ENCODE measurements at regions not wholly inside any gene's neighbourhood (a gene's known extent, or its start where the extent isn't known, plus 50 kb on each side); places are given as distances from the start of the nearest gene placed in this dataset.

DNA sequence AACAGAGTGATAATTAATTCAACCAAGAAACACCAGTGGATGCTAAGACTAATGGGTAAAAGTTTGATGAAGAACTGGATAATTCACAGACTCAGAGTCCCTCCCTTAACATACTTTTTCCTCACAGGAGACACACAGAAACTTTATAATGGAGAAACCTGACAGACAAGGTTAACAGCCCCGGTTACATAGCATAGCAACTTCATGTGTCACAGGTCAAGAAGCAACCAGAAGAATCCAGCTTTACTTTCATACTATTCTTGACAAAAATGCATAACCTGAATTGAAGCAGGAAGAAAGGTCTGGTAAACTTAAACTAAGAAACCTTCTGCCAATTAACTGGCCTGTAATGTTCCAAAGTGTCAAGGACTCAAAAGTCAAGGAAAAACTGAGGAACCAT, 375.9 kb downstream of the RNF144B start:
- DNase-seq (ENCODE audit: low read depth): no peak

DNA sequence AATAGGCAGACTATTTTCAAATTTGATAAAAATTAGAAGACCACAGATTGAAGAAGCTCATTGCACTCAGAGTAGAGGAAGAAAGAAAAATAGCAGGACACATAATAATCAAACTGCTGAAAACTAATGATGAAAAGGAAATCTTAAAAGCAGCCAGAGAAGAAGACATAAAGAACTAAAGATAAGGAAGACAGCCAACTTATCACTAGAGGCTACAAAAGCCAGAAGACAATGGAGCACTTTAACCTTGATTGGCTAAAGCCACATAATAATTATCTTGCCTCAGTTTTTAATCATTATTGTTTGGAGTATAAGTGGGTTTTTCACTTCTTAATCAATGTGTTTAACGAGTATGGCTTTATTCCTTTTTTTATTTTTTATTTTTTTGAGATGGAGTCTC, 397.6 kb downstream of the RNF144B start:
- no peak for DNase-seq (ENCODE audit: low read depth)

DNA sequence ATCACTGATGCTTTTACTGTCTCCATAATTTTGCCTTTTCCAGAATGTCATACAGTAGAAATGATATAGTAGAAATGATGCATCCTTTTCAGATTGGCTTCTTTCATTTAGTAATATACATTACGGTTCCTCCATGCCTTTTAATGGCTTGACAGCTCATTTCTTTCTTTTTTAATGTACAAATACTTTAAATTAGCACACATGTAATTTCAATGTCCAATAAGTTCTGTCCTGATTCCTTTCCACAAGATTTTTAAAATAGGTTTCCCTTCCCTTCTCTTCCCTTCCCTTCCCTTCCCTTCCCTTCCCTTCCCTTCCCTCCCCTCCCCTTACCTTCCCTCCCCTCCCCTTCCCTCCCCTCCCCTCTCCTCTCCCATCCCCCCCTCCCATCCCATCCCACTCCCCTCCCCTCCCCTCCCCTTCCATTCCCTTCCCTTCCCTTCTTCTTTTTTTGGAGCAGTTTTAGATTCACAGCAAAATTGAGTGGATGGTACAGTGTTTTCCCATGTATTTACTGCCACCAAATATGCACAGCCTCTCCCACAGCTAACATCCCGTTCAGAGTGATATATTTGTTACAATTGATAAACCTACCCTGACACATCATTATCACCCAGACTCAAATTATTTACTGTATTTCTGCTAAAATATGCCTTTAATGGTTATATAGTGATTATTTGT, 398.8 kb downstream of the RNF144B start:
- DNase-seq (ENCODE audit: low read depth): no peak

DNA sequence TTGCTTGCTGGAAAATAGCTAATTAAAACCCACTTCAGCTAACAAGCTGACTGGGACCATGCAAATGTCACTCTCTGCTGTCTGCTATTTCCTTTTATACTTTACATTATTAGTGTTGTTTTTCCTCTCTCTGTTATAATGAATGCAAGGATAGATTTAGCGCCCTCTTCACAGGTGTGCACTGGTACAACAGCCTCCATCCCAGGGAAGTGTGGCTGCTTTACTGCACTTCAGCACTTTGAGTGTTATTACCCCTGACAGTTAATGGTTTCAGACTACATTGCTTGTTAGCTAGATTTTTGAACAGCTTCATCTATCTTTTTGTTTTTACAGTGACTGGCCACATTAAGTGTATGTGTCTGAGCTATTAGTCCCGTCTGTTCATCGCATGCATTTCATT, 405.7 kb downstream of the RNF144B start:
- DNase-seq (ENCODE audit: low read depth): no peak

DNA sequence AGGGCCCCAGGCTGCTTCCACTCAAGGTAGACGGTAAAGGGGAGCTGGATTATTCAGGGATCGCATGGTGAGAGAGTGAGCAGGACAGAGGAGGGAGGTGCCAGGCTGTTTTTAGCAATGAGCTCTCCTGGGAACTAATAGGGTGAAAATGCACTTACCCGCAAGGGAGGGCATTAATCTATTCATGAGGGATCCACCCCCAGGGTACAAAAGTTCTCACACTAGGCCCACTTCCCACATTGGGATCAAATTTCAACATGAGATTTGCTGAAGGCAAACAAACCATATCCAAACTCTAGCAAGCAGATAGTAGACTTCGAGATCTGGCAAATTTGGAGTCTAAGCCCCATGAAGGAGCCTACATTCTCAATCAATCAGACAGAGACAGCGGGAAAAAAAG, 408.6 kb downstream of the RNF144B start:
- DNase-seq (ENCODE audit: low read depth): no peak

DNA sequence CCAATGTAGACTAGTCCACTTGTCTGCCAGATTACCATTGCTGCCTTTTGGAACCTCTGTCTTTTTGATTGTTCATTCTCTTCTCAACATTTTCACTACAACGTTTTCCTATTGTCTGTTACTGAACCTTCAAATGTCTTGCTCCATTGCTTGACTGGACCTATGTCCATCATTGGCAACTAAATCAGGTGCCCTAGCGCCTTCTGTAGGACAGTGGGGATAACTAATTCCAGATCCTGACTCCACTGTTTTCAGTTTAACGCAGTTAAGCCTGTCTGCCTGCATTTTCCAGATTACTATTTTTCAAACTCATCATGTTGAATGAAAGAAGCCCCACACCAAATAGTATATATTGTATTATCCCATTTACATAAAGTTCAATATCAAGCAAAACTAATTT, 433.6 kb downstream of the RNF144B start:
- DNase-seq (ENCODE audit: low read depth): no peak

DNA sequence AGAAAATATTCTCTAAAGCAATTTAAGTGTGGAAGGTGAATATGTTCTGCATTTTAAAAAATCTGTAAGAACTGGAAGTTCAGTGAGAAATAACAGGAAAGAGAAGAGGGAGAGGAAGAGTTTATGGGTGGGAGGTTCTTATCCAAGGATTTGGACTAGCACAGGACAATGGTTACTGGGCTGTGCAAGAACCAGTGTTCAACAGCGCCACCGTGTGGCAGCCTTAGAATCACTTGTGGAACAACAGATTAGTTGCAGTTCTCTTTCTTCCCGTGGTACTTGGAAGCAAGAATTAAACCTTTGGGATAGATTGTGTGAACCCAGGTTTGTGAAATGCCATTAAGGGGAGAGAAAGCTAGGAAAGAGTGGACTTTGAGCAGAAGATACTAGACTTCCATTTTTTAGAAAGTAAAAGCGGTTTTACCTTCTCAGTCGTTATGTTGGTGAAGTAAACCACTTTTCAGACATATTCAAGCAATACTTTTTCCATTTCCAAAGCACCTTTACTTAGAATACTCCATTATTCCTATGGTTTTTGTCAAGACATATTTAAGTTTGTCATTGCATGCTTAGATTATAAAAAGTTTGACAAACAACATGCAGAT, 436.7 kb downstream of the RNF144B start:
- peak; percentile 4 for DNase-seq (ENCODE audit: low read depth)

DNA sequence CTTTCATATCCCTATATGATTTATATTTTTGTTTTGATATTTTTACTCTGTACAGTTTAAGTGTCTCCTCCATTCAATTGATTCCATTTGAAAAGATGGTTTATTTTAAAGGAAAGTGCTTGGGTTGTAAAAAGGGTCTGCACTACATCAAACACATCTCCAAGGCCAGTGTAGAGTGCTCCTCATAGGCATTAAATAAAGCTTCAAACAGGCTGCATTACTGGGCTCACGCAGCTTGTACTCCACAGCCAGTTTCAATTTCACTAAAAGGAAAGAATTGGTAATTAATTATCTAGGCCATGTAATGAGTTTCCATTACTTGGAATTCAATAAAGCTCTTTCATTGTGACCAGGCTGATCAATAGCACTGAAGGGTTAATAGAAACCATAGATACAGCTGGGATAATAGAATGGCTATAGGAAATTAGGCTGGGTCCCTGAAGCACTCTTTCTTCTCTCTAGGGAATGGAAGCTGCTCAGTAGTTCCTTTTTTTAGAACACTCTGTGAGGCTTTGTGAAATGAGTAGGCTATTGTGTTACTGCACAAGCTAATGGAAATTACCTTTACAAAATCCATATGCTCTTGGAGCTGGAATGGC, 442.2 kb downstream of the RNF144B start:
- DNase-seq (ENCODE audit: low read depth): no peak

DNA sequence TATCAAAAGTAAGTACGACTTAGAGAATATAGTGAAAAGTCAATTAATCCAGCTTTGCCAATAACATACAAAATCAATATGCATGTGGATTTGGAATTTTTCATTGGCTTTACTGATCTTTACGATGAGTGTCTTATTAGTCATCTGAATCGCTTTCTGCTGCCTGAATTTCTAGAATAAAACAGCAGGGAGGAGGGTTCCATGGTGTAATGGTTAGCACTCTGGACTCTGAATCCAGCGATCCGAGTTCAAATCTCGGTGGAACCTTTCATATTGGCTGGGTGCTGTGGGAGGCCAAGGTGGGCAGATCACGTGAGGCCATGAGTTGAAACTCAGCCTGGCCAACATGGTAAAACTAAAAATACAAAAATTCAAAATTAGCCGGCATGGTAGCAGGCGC, 448.8 kb downstream of the RNF144B start:
- DNase-seq (ENCODE audit: low read depth): no peak

DNA sequence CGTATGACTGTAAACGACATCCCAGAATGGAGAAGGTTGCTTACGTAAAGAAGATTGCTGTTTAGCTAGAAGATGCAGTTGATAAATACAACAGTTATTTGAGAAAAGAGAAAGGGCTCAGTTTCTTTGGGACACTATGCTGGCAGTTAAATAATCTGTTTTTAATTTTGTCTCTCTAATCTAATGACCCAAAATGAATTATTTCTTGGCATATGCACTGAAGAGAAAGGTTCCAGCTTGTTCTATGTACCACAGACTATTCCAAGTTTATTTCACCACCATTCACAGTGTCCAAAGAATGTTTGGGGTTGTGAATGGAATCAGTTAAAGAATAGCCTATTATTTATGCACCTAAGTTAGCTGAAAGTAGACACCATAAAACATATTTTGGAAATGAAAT, 449.9 kb downstream of the RNF144B start:
- DNase-seq (ENCODE audit: low read depth): no peak

DNA sequence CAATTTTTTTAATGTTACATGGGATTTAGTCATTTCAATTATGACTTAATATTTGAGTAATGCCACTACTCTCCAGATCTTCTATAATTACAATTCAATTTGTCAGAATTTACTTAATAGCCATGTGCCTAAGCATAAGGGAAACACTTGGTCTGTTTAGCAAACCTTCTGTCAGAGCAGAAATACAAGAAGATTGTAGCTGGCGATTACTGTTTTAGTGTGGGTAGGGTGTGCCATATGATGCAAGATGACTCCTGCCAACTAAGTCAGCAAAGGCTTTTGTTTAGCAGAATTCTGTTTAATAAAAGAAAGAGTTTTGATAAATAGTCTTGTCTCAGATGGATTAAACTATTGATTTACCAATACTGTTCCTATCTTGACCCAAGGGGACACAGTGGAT, 455.4 kb downstream of the RNF144B start:
- DNase-seq (ENCODE audit: low read depth): no peak

DNA sequence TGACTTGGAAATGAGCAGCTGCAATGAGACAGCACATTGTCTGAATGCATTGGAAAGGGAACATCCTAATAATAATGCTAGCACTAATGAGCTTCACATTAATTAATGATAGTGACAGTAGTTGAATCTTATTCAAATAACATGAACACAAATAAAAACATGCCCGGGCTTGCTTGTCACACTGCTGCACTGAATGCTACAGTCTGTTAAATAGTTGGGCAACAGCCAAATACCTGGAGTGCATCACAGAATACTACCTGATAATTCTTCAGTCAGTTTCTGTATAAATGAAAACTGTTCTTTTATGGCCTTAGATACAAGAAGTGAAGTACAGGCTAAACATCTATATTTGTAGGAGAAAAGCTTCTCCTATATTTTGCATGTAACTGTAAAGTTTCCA, 458.7 kb downstream of the RNF144B start:
- no peak for DNase-seq (ENCODE audit: low read depth)

DNA sequence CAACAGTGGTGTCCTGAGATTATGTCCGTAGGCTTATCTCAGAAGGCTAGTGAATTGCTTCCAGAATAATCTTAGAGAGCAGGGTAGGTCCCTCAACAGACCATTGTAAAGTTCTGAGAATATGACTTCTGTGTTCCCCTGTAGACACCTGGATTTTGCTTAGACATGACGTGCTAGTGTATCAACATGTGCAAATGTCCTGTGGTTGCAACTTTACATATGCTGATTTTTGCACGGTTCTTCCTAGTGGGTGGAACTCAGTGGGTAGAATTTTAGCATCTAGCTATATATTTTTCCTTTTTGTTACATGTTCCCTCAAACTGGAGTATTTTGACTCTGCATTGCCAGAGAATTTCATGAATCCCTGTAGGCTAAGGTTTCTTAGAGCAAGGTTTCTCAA, 459.2 kb downstream of the RNF144B start:
- DNase-seq (ENCODE audit: low read depth): no peak

DNA sequence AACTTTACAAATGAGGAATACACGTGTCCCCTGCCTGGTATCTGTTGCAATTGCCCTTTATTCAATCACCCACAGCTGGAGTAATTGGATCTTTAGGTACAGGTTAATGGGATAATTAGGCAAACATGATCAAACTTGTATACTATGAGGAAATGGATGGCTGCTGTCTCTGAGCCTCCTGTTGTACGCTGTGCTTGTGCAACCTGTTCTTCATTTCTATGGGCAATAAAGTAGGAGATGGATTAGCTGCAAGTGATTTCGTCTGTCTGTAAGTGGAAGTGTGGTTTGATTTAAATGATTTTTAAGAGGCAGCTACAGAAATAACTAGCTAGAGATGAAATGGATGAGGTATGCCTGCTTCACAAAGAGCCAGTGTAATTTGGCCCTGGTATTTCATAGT, 474.1 kb downstream of the RNF144B start:
- no peak for DNase-seq (ENCODE audit: low read depth)

DNA sequence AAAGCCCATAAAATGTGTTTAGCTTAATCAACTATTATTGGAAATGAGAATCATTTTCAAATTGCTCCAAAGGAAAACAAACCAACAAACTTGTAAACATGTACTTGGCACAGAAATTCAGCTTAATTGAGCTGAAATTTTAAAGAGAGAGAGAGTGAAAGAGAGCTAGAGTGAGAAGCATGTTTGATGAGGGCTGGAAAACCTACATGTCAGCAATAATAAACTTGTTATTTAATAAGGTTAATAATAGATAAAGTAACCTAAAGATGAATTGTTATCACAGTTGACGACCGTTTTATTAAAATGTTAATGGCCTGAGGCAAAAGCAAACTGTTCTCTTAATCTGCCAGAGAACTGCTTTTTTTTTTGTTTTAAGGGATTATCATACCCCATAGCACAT, 496.1 kb downstream of the RNF144B start:
- DNase-seq (ENCODE audit: low read depth): no peak

DNA sequence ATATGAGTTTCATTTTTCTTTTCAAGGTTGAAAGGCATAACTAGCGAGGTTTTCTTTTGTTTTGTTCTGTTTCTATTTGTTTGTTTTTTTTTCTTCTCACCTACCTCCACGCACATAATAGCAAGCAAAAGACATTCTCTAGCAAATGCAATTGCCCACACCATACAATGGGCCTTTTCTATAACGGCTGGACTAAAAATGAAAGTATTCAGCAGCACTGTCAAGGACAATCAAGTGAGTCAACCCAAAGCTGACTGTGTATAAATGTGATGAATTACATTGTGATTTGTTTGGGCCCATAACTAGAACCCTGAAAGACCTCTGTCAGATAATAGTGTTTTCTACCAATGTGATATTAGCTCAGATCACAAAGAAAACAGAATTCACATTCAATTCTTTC, 496.7 kb downstream of the RNF144B start:
- DNase-seq (ENCODE audit: low read depth): no peak

DNA sequence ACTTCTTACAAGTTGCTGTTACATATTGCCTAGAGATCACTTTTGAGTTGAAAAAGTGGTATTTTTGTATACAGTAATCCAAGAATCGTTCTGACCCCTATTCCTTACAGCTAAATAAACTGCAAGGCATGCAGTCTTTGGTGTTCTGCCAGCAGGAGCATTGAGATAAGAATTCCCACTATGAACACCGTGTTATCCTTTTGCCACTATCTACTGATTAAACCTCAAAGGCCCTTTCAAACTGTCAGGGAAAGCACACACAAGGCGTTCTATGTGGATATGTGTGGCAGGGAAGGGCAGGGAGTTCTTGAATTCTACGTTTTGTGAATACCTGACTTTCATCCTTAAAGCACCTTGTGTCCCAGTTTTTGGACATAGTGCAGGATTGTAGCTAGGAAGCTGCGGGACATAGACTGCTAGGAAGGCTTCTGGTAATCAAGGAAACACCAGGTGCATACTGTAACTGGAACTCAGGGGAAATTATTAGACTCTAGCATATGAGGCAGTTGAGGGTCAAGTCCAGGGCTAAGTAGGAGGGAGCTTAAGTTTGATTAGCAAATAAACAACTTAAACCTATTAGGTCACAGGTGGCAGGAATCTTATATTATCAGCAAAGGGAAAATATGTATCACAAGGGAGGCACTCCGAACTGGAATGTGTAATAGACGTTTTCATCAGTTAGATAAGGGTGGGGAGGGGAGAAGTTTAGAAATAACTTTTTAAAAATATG, 506.6 kb downstream of the RNF144B start:
- no peak for DNase-seq (ENCODE audit: low read depth)

DNA sequence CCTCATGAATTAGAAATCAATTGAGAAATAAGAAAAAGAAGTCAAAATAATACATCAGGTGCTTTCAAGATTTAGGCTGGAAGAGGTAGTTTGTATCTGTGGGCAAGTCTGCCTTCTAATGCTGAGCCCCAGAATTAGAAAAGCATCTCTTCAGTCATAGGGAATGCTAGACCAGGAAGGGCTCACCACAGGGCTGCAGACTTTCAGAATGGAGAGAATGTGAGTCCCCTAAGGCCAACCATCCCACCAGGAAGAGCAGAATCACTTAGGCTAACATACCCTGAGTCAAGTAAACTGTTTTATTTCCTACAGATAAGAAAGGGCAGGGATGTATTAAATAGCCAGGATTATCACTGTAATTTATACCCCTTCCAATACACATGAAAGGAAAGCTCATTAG, 510.2 kb downstream of the RNF144B start:
- no peak for DNase-seq (ENCODE audit: low read depth)

DNA sequence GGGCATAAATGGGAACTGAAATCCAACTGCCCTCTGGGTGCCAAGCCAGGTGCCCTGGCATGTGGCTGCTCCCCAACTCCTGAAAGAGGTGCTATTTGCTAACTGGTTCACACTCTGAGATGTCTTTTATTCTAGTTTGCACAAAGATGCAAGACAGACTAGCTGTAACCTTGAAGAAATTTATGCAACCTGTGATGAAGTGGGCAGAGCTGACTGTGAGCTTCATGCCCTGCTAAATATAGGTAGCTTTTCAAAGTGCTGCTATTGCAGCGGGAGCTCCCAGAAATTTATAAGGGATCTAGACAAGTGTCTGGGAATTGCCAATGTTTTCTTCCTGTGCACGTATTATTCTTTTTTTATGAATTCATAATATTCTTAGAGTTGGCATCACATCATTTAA, 517.5 kb downstream of the RNF144B start:
- no peak for DNase-seq (ENCODE audit: low read depth)

DNA sequence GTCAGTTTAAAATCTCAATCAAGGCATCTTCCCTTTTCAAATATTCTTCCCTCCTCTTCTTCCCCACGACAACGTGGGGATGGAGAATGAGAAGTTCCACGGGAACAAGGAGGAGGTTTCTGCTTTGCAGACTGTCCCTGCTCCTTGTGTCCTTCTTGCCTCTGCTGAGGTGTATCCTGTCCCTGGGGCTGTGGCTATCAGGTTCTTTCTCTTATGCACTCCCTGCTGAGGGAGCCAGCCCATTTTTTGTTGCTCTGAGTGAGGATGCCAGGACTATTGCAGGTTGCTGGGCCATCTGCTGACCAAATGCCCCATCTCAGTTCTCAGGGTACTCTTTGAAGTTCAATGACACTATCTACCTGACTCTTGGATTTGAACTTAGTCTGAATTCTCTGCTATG, 533.6 kb downstream of the RNF144B start:
- no peak for DNase-seq (ENCODE audit: low read depth)

DNA sequence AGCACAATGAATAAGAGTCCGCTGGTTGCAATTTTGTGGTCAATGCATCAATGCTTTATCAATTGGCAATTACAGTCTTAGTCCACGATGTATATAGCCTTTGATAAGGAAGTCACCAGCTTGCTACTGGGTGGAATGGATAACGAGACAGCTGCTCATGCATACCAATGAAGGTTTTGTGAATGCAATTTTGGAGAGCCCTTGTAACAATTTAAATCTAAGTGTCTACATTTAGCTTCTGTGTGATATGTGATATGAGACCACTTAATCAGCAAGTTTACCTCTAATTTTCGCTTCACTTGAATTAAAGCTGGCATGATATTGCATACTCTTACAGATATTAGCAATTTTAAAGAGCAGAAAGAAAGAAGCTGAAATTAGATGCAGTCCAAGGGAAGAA, 543.9 kb downstream of the RNF144B start:
- no peak for DNase-seq (ENCODE audit: low read depth)

DNA sequence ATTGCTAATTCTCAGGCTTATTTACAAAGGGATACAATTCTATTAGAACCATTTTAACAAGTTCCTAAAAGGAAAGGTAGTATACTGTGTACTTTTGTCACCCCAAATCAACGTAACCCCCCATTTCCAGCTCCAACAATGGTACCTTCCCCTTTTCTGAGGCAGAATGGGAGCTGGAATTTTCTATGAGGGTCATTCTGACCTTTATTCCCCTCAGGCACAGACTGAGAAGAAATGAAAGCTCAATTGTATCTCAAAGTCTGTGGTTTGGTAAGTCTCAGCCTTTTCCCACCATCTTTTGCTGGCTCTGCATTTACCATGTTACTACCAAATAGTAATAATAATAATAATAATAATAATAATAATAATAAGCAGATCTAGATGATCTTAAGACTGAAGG, 571.0 kb downstream of the RNF144B start:
- DNase-seq (ENCODE audit: low read depth): no peak

DNA sequence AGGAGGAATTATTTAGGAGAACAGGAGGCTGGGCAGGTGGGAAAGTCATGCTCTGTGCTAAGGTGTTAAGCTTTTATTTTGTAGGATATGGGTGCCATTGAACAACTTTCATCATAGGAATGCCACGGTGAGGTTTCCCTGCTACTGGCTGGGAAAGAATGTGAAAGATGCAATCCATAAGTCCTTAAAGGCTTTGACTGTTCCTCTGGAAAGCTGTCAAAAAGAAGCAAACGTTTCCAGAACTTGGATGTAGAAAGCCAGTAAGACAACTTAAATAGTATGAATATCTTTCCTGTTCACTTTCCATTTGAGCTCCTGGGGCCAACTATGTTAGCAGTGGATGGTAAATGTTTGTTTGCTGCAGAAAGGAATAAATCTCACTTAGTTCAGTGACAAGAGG, 574.4 kb downstream of the RNF144B start:
- DNase-seq (ENCODE audit: low read depth): no peak

All from EH (cell line).